Upper lobe of left lung (tissue), 4 donors: ENCODE measurements at regions not wholly inside any gene's neighbourhood (a gene's known extent, or its start where the extent isn't known, plus 50 kb on each side); places are given as distances from the start of the nearest gene placed in this dataset.

Experiments used
- EP300 ChIP-seq, 4 donors: sonication (generic); formaldehyde crosslinking; IDR thresholded peaks; one replicate each; pipeline ENCODE4 v1.5.1; 2017; ENCODE audit warnings: antibody characterized with exemption in 4 of 4, control low read depth in 2 of 4
- POLR2A ChIP-seq, 4 donors: fragments of 450-650 bp; IDR thresholded peaks; one replicate each; pipeline ENCODE4 v1.5.1; 2016 to 2017; ENCODE audit warnings: antibody characterized with exemption in 4 of 4, mild to moderate bottlenecking in 2 of 4
- POLR2AphosphoS5 ChIP-seq, 2 donors: sonication (generic); formaldehyde crosslinking; IDR thresholded peaks; one replicate each; pipeline ENCODE4 v1.5.1; 2017; ENCODE audit warnings: antibody characterized with exemption in 2 of 2
- TF ChIP-seq, protein P1 (sequence below), 6 experiments: fragments of 450-650 bp in 4 of 6; fragments of 200-600 bp in 2 of 6; sonication (generic) in 2 of 6; IDR thresholded peaks; one replicate each; pipeline ENCODE4 v1.5.1; 2016 to 2019; ENCODE audit warnings: antibody characterized with exemption in 6 of 6

DNA sequence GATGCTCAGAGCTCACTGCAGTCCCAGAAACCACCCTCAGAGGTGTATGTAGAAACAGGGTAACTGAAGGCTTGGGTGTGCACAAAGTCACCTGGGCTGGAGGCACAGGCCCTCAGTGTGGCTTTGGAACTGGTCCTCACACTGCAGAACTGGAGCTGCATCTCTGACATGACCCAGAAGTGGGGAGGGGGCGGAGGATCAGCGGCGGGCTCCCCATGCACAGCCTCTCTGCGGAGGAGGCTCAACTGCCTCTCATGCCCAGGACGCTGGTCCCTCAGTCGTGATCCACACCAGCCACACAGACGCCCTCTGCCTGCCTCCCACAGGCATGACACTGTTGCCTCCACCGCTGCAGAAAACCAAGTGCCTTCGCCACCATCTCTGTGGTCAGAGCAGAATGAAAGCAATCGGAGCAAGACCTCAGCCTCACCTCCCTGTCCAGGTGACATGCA lies 73.7 kb downstream of the TM2D3 start:
- TF ChIP-seq EP300 (IDR thresholded peaks at IDR 0.05): no peak
- no peak for TF ChIP-seq POLR2A (IDR thresholded peaks at IDR 0.05)
- TF ChIP-seq, protein P1, sequence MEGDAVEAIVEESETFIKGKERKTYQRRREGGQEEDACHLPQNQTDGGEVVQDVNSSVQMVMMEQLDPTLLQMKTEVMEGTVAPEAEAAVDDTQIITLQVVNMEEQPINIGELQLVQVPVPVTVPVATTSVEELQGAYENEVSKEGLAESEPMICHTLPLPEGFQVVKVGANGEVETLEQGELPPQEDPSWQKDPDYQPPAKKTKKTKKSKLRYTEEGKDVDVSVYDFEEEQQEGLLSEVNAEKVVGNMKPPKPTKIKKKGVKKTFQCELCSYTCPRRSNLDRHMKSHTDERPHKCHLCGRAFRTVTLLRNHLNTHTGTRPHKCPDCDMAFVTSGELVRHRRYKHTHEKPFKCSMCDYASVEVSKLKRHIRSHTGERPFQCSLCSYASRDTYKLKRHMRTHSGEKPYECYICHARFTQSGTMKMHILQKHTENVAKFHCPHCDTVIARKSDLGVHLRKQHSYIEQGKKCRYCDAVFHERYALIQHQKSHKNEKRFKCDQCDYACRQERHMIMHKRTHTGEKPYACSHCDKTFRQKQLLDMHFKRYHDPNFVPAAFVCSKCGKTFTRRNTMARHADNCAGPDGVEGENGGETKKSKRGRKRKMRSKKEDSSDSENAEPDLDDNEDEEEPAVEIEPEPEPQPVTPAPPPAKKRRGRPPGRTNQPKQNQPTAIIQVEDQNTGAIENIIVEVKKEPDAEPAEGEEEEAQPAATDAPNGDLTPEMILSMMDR (IDR thresholded peaks at IDR 0.05): peak in 3 of 6 experiments; percentile 47 to 50 (median 47)
- TF ChIP-seq POLR2AphosphoS5 (IDR thresholded peaks at IDR 0.05): no peak
